ENCODE measurements at regions not wholly inside any gene's neighbourhood (a gene's known extent, or its start where the extent isn't known, plus 50 kb on each side); places are given as distances from the start of the nearest gene placed in this dataset.
A peak's percentile ranks its signal among the peaks of the same experiment; 100 is the strongest.

GRCh38 chr12:23356927-23357708 lies 592.4 kb downstream of the SOX5 start:
- Histone ChIP-seq H3K4me3 (replicated peaks; ENCODE audit: low read depth, low read length) (no peak overlapping the region), H3K27me3 (replicated peaks; ENCODE audit: control insufficient read depth, insufficient read depth, low read length) (no peaks in the 10 kb centered on the region), H3K36me3 (ENCODE audit: control insufficient read depth, insufficient read depth, low read length) (no peaks in the 10 kb centered on the region)
- TF ChIP-seq CTCF (IDR thresholded peaks at IDR 0.05; ENCODE audit: insufficient read depth, low read length, poor library complexity, severe bottlenecking), result no peak
- no peak for DNase-seq (ENCODE audit: extremely low read depth, insufficient read length)

GRCh38 chr12:23359975-23360701 lies 589.3 kb downstream of the SOX5 start:
- no peak for DNase-seq (ENCODE audit: extremely low read depth, insufficient read length)
- TF ChIP-seq CTCF (IDR thresholded peaks at IDR 0.05; ENCODE audit: insufficient read depth, low read length, poor library complexity, severe bottlenecking), result no peak
- no peaks in the 10 kb centered on the region for H3K36me3 ChIP-seq (ENCODE audit: control insufficient read depth, insufficient read depth, low read length)
- no peak overlapping the region for H3K4me3 ChIP-seq (replicated peaks; ENCODE audit: low read depth, low read length)
- H3K27me3 ChIP-seq (replicated peaks; ENCODE audit: control insufficient read depth, insufficient read depth, low read length), result no peaks in the 10 kb centered on the region; the same call in 1 of the 2 replicates

DNA sequence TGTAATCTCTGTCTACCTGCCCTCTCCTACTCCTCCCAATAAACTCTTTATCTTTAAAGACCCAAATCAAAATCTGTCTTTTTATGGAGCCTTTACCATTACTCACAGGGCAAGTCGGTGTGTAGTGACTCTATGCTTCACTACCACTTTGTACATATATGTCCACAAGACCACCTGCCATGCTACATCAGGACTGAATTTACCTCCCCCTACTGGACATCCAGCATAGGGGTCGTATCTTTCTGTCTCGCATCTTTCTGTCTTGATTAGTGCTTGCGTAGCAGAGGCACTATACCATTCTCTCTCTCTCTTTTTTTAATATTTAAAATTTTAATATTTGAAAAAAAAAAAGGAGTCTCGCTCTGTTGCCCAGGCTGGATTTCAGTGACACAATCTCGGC lies 587.5 kb downstream of the SOX5 start:
- Histone ChIP-seq H3K36me3 (ENCODE audit: control insufficient read depth, insufficient read depth, low read length) (no peaks in the 10 kb centered on the region), H3K27me3 (replicated peaks; ENCODE audit: control insufficient read depth, insufficient read depth, low read length) (no peaks in the 10 kb centered on the region; the same call in 1 of the 2 replicates), H3K4me3 (replicated peaks; ENCODE audit: low read depth, low read length) (no peak overlapping the region)
- no peak for DNase-seq (ENCODE audit: extremely low read depth, insufficient read length)
- TF ChIP-seq CTCF (IDR thresholded peaks at IDR 0.05; ENCODE audit: insufficient read depth, low read length, poor library complexity, severe bottlenecking), result peak; percentile 25

DNA sequence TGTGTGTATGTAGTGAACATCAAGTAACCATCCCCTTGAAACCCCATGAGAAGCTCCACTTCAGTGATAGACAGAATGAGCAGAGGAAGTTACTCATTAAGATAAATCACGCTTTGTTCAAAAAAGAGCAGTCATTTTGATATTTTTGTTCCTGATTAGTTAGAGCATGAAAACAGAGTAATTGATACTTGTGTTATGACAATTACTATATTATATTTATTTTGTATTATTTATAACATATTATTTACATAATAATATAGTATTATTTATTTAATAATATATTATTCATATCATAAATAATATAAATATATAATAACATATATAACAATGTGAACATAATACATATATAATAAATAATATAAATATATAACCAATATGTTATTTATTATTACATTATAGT lies 580.9 kb downstream of the SOX5 start:
- TF ChIP-seq CTCF (IDR thresholded peaks at IDR 0.05; ENCODE audit: insufficient read depth, low read length, poor library complexity, severe bottlenecking), result no peak
- no peak for DNase-seq (ENCODE audit: extremely low read depth, insufficient read length)
- H3K4me3 ChIP-seq (replicated peaks; ENCODE audit: low read depth, low read length), result no peak overlapping the region
- no peaks in the 10 kb centered on the region for H3K27me3 ChIP-seq (replicated peaks; ENCODE audit: control insufficient read depth, insufficient read depth, low read length)
- H3K36me3 ChIP-seq (ENCODE audit: control insufficient read depth, insufficient read depth, low read length), result no peaks in the 10 kb centered on the region

- DNase-seq (ENCODE audit: extremely low read depth, insufficient read length), result no peak
- no peak for TF ChIP-seq CTCF (IDR thresholded peaks at IDR 0.05; ENCODE audit: insufficient read depth, low read length, poor library complexity, severe bottlenecking)
- no peaks in the 10 kb centered on the region for H3K36me3 ChIP-seq (ENCODE audit: control insufficient read depth, insufficient read depth, low read length)
Measured at GRCh38 chr12:23375621-23376020, 573.8 kb downstream of the SOX5 start.

More at GRCh38 chr12:23375621-23376020, 573.8 kb downstream of the SOX5 start:
- H3K27me3 ChIP-seq (replicated peaks; ENCODE audit: control insufficient read depth, insufficient read depth, low read length), result no peaks in the 10 kb centered on the region
- H3K4me3 ChIP-seq (replicated peaks; ENCODE audit: low read depth, low read length), result no peak overlapping the region
